Bronchial epithelial cell (primary cell): ENCODE measurements at regions not wholly inside any gene's neighbourhood (a gene's known extent, or its start where the extent isn't known, plus 50 kb on each side); places are given as distances from the start of the nearest gene placed in this dataset.

Experiments used
- DNase-seq: peaks from one replicate; pipeline ENCODE4 v3.0.0-alpha.2; 2010; ENCODE audit warnings: low read depth
- FAIRE-seq: peaks from 2 replicates; lab custom pipeline; 2011; peaks lifted over from hg19 to GRCh38; lab: Jason Lieb, UNC
- H3K27me3 ChIP-seq: 2 replicates; pipeline ENCODE4 v1.5.1; 2011; ENCODE audit warnings: low read length; ENCODE audit not compliant: control insufficient read depth, insufficient read depth
- H3K36me3 ChIP-seq: 2 replicates; pipeline ENCODE4 v1.5.1; 2011; ENCODE audit warnings: low read length; ENCODE audit not compliant: control insufficient read depth, insufficient read depth
- H3K4me3 ChIP-seq: 2 replicates; pipeline ENCODE4 v1.5.1; 2011; ENCODE audit warnings: mild to moderate bottlenecking, low read depth, low read length, control low read depth
- CTCF ChIP-seq: IDR thresholded peaks from 2 replicates; pipeline ENCODE4 v1.5.1; 2011; ENCODE audit warnings: mild to moderate bottlenecking, moderate library complexity, low read length, control low read depth, inconsistent platforms; ENCODE audit not compliant: insufficient read depth, severe bottlenecking

GRCh38 chr4:62797221-62797620 is 1597.1 kb downstream of the ADGRL3 start:
- Histone ChIP-seq H3K27me3 (no peaks in the 10 kb centered on the region), H3K4me3 (no peak overlapping the region), H3K36me3 (no peaks in the 10 kb centered on the region)
- TF ChIP-seq CTCF: no peak
- DNase-seq: no peak
- no peak for FAIRE-seq

GRCh38 chr4:62791386-62791785 is 1591.3 kb downstream of the ADGRL3 start:
- TF ChIP-seq CTCF: no peak

GRCh38 chr4:62771983-62772557 is 1571.9 kb downstream of the ADGRL3 start:
- FAIRE-seq (no peak), DNase-seq (no peak)
- H3K27me3 ChIP-seq: no peaks in the 10 kb centered on the region
- no peaks in the 10 kb centered on the region for H3K36me3 ChIP-seq
- no peak overlapping the region for H3K4me3 ChIP-seq
- no peak for TF ChIP-seq CTCF

More at GRCh38 chr4:62791386-62791785, 1591.3 kb downstream of the ADGRL3 start:
- Histone ChIP-seq H3K4me3 (no peak overlapping the region), H3K27me3 (no peaks in the 10 kb centered on the region), H3K36me3 (no peaks in the 10 kb centered on the region)
- DNase-seq: no peak
- no peak for FAIRE-seq

- FAIRE-seq (no peak), DNase-seq (no peak)
- H3K4me3 ChIP-seq: no peak overlapping the region
- no peaks in the 10 kb centered on the region for H3K36me3 ChIP-seq
- TF ChIP-seq CTCF: no peak
- no peaks in the 10 kb centered on the region for H3K27me3 ChIP-seq
Measured at GRCh38 chr4:62740296-62740695, 1540.2 kb downstream of the ADGRL3 start.

- no peak for FAIRE-seq
- no peak overlapping the region for H3K4me3 ChIP-seq
- TF ChIP-seq CTCF: no peak
- no peaks in the 10 kb centered on the region for H3K27me3 ChIP-seq
- no peaks in the 10 kb centered on the region for H3K36me3 ChIP-seq
- DNase-seq: no peak
Measured at GRCh38 chr4:62717154-62717553, 1517.0 kb downstream of the ADGRL3 start.

GRCh38 chr4:62711575-62711974 is 1511.4 kb downstream of the ADGRL3 start:
- no peak for DNase-seq
- no peaks in the 10 kb centered on the region for H3K36me3 ChIP-seq
- no peak for FAIRE-seq
- H3K27me3 ChIP-seq: no peaks in the 10 kb centered on the region
- TF ChIP-seq CTCF: no peak
- H3K4me3 ChIP-seq: no peak overlapping the region
